Upper lobe of left lung (tissue), 6 donors: ENCODE measurements at regions not wholly inside any gene's neighbourhood (a gene's known extent, or its start where the extent isn't known, plus 50 kb on each side); places are given as distances from the start of the nearest gene placed in this dataset.
A peak's percentile ranks its signal among the peaks of the same experiment; 100 is the strongest.

Experiments
- ATAC-seq, 2 donors: fragments of 200-7000 bp; cut with Tn5 transposase; one replicate each; pipeline ENCODE4 v1.9.1; 2022; ENCODE audit warnings: mild to moderate bottlenecking in 2 of 2, moderate library complexity in 2 of 2; ENCODE audit not compliant: low FRiP score in 2 of 2
- DNase-seq, 2 donors: peaks; one replicate each; pipeline ENCODE4 v3.0.0-alpha.2; 2019 to 2020
- H3K27ac ChIP-seq, 4 donors: fragments of 200-600 bp; sonication (generic); one replicate each; pipeline ENCODE4 v1.5.1; 2016 to 2019
- H3K27me3 ChIP-seq, 4 donors: fragments of 200-600 bp; sonication (generic); one replicate each; pipeline ENCODE4 v1.5.1; 2017 to 2019
- H3K36me3 ChIP-seq, 4 donors: fragments of 200-600 bp; sonication (generic); one replicate each; pipeline ENCODE4 v1.5.1; 2016 to 2019
- H3K4me1 ChIP-seq, 4 donors: fragments of 200-600 bp; sonication (generic); one replicate each; pipeline ENCODE4 v1.5.1; 2018 to 2019
- H3K4me3 ChIP-seq, 4 donors: fragments of 200-600 bp; sonication (generic); one replicate each; pipeline ENCODE4 v1.5.1; 2017 to 2019; ENCODE audit warnings: mild to moderate bottlenecking in 2 of 4, moderate library complexity in 1 of 4
- H3K9me3 ChIP-seq, 4 donors: fragments of 200-600 bp; sonication (generic); one replicate each; pipeline ENCODE4 v1.5.1; 2018 to 2019
- EP300 ChIP-seq, 4 donors: sonication (generic); formaldehyde crosslinking; IDR thresholded peaks; one replicate each; pipeline ENCODE4 v1.5.1; 2017; ENCODE audit warnings: antibody characterized with exemption in 4 of 4, control low read depth in 2 of 4
- POLR2A ChIP-seq, 4 donors: fragments of 450-650 bp; IDR thresholded peaks; one replicate each; pipeline ENCODE4 v1.5.1; 2016 to 2017; ENCODE audit warnings: antibody characterized with exemption in 4 of 4, mild to moderate bottlenecking in 2 of 4
- POLR2AphosphoS5 ChIP-seq, 2 donors: sonication (generic); formaldehyde crosslinking; IDR thresholded peaks; one replicate each; pipeline ENCODE4 v1.5.1; 2017; ENCODE audit warnings: antibody characterized with exemption in 2 of 2
- WGBS, 2 donors: methylation state at CpG; one replicate each; pipeline ENCODE4 v1.1.5; 2017 to 2018; 5-methylcytosine and 5-hydroxymethylcytosine counted together
- TF ChIP-seq, protein P1 (sequence below), 6 experiments: fragments of 450-650 bp in 4 of 6; fragments of 200-600 bp in 2 of 6; sonication (generic) in 2 of 6; IDR thresholded peaks; one replicate each; pipeline ENCODE4 v1.5.1; 2016 to 2019; ENCODE audit warnings: antibody characterized with exemption in 6 of 6
- donor health status: DM: no; HTN: no; CAD: no; lungs with moderate emphysema.
- donor health status: DM: no; HTN: yes; CAD: no; lungs with severe emphysema.

- TF ChIP-seq, protein P1, sequence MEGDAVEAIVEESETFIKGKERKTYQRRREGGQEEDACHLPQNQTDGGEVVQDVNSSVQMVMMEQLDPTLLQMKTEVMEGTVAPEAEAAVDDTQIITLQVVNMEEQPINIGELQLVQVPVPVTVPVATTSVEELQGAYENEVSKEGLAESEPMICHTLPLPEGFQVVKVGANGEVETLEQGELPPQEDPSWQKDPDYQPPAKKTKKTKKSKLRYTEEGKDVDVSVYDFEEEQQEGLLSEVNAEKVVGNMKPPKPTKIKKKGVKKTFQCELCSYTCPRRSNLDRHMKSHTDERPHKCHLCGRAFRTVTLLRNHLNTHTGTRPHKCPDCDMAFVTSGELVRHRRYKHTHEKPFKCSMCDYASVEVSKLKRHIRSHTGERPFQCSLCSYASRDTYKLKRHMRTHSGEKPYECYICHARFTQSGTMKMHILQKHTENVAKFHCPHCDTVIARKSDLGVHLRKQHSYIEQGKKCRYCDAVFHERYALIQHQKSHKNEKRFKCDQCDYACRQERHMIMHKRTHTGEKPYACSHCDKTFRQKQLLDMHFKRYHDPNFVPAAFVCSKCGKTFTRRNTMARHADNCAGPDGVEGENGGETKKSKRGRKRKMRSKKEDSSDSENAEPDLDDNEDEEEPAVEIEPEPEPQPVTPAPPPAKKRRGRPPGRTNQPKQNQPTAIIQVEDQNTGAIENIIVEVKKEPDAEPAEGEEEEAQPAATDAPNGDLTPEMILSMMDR (IDR thresholded peaks at IDR 0.05), result no peak
- no peak for TF ChIP-seq POLR2AphosphoS5 (IDR thresholded peaks at IDR 0.05)
- TF ChIP-seq POLR2A (IDR thresholded peaks at IDR 0.05), result no peak
- TF ChIP-seq EP300 (IDR thresholded peaks at IDR 0.05), result no peak
- H3K27me3 ChIP-seq, result no peaks in the 10 kb centered on the region
- no peak overlapping the region for H3K4me3 ChIP-seq
- H3K4me1 ChIP-seq, result peaks cover 12 to 47% (median 17%) of the 10 kb centered on the region in 4 donors
- no peaks in the 10 kb centered on the region for H3K36me3 ChIP-seq
- no peak overlapping the region for H3K27ac ChIP-seq
- DNase-seq (no peak), ATAC-seq (no peak)
- WGBS, 2 donors, result 94 to 100% methylated on average over 2 of the region's 2 CpGs
- no peaks in the 10 kb centered on the region for H3K9me3 ChIP-seq
Measured at GRCh38 chr2:8490166-8490721, 191.6 kb upstream of the ID2 start.

- no peak for ATAC-seq
- no peaks in the 10 kb centered on the region for H3K9me3 ChIP-seq
- no peak overlapping the region for H3K27ac ChIP-seq
- H3K27me3 ChIP-seq, result no peaks in the 10 kb centered on the region
- WGBS, 2 donors, result 56 to 68% methylated on average over 17 of the region's 17 CpGs
- H3K4me1 ChIP-seq, result peaks cover 14 to 54% (median 19%) of the 10 kb centered on the region in 4 donors
- DNase-seq, result no peak
- no peak overlapping the region for H3K4me3 ChIP-seq
- no peaks in the 10 kb centered on the region for H3K36me3 ChIP-seq
- TF ChIP-seq POLR2A (IDR thresholded peaks at IDR 0.05) (no peak), POLR2AphosphoS5 (IDR thresholded peaks at IDR 0.05) (peak in 1 of 2 donors; percentile 65), EP300 (IDR thresholded peaks at IDR 0.05) (peak in 1 of 4 donors; percentile 30)
Measured at GRCh38 chr2:8491296-8492027, 190.4 kb upstream of the ID2 start.

DNA sequence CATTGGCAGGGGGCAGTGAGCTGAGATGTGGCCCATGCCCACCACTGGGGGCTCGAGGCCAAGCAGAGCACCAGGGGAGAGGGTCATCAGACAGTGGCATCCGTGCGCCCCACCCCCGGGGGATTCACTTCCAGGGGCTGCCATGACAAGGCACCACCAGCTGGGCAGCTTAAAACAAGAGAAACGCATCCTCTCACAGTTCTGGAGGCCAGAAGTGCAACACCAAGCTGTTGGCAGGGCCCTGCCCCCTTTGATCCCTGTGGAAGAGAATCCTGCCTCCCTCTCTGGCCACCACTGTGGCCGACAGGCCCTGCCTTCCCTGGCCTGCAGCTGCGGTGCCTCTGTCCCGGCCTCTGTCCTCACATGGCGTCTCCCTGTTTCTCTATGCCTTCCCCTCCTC lies 187.7 kb upstream of the ID2 start:
- Histone ChIP-seq H3K4me3 (no peak overlapping the region), H3K4me1 (peaks cover 7 to 45% (median 15%) of the 10 kb centered on the region in 4 donors), H3K27me3 (no peaks in the 10 kb centered on the region), H3K27ac (peak overlapping the region in 1 of 4 donors; percentile 26), H3K9me3 (no peaks in the 10 kb centered on the region), H3K36me3 (no peaks in the 10 kb centered on the region)
- peak in 1 of 2 donors; percentile 41 for DNase-seq
- TF ChIP-seq, protein P1 (IDR thresholded peaks at IDR 0.05), result no peak
- TF ChIP-seq EP300 (IDR thresholded peaks at IDR 0.05) (no peak), POLR2AphosphoS5 (IDR thresholded peaks at IDR 0.05) (no peak), POLR2A (IDR thresholded peaks at IDR 0.05) (no peak)
- ATAC-seq, result no peak
- 87 to 97% methylated on average over 5 to 9 of the region's 9 CpGs for WGBS, 2 donors

GRCh38 chr2:8494589-8494988 lies 187.3 kb upstream of the ID2 start:
- Histone ChIP-seq H3K36me3 (no peaks in the 10 kb centered on the region), H3K27me3 (no peaks in the 10 kb centered on the region), H3K4me1 (peaks cover 7 to 48% (median 15%) of the 10 kb centered on the region in 4 donors), H3K9me3 (no peaks in the 10 kb centered on the region), H3K27ac (peak overlapping the region in 1 of 4 donors; percentile 26), H3K4me3 (no peak overlapping the region)
- DNase-seq (no peak), ATAC-seq (no peak)
- peak in 1 of 2 donors; percentile 21 for TF ChIP-seq POLR2AphosphoS5 (IDR thresholded peaks at IDR 0.05)
- TF ChIP-seq POLR2A (IDR thresholded peaks at IDR 0.05), result no peak
- WGBS, 2 donors, result 63 to 68% methylated on average over 3 of the region's 3 CpGs

DNA sequence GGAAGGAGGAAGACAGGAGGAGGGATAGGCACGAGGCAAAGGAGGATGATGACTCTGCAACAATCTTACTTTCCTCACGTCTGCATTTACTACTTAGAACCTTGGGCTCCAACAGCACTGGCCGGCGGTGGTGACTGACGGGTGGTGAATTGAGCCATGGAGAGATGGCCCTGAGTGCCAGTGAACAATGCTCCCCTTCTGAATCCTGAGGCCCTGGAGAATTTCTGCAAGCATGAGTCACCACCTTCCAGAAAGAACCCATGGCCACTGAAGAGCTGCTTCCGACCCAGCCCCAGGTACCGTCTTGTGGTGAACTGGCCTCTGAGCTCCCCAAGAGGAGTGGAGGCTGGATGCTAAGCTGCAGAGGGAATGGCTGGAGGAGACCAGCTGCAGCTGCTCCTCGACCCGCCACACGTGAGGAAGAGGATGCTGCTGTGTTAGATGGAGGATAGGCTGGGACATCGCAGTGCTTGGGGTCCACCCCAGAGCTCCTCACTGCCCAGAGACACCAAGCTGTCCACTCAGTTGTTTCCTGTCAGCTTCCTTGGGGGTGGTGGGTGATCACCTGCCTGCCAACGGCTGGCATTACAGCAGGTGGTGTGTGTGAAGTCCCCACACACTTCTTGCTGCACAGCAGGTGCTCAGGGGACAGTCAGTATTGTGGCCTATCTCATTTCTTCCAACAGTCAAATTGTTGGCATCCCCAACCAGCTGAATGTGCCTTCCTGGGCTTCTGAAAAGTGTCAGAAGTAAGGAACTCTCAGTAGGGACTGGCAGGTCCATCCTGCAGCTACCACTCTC lies 186.5 kb upstream of the ID2 start:
- TF ChIP-seq EP300 (IDR thresholded peaks at IDR 0.05) (no peak), POLR2A (IDR thresholded peaks at IDR 0.05) (no peak), POLR2AphosphoS5 (IDR thresholded peaks at IDR 0.05) (no peak)
- TF ChIP-seq, protein P1 (IDR thresholded peaks at IDR 0.05), result no peak
- Histone ChIP-seq H3K4me1 (peaks cover 11 to 56% (median 17%) of the 10 kb centered on the region in 4 donors), H3K4me3 (no peak overlapping the region), H3K27ac (no peak overlapping the region), H3K36me3 (no peaks in the 10 kb centered on the region), H3K27me3 (no peaks in the 10 kb centered on the region), H3K9me3 (no peaks in the 10 kb centered on the region)
- no peak for ATAC-seq
- 87 to 89% methylated on average over 9 to 12 of the region's 12 CpGs for WGBS, 2 donors
- no peak for DNase-seq
